SK-N-SH treated with all-trans-retinoic acid at 6 μM for 48 hours (cell line): ENCODE measurements at regions not wholly inside any gene's neighbourhood (a gene's known extent, or its start where the extent isn't known, plus 50 kb on each side); places are given as distances from the start of the nearest gene placed in this dataset.
"Not testable (repeated sequence)": the region's sequence is repeated elsewhere in the genome, so short reads cannot be mapped to it uniquely, and the experiment has no call there.

ENCODE experiments used
- ATAC-seq: fragments of 200-7000 bp; cut with Tn5 transposase; 3 replicates; pipeline ENCODE4 v1.9.1; 2020; ENCODE audit warnings: mild to moderate bottlenecking, moderate library complexity
- ARNTL ChIP-seq: fragments of 450-650 bp; formaldehyde crosslinking; IDR thresholded peaks from 2 replicates; pipeline ENCODE4 v1.5.0; 2020; ENCODE audit warnings: low read depth, mild to moderate bottlenecking, moderate library complexity, borderline replicate concordance
- BACH2 ChIP-seq: fragments of 250-450 bp; sonication (Bioruptor Pico); IDR thresholded peaks from 2 replicates; pipeline ENCODE4 v1.9.0; 2021; ENCODE audit warnings: mild to moderate bottlenecking, borderline replicate concordance
- CSDC2 ChIP-seq: fragments of 250-450 bp; sonication (Bioruptor Pico); IDR thresholded peaks from 2 replicates; pipeline ENCODE4 v1.5.0; 2020; ENCODE audit warnings: mild to moderate bottlenecking, moderate library complexity
- ESRRG ChIP-seq: fragments of 250-450 bp; sonication (Bioruptor Pico); IDR thresholded peaks from 2 replicates; pipeline ENCODE4 v1.6.1; 2021; ENCODE audit warnings: mild to moderate bottlenecking
- GLIS3 ChIP-seq: fragments of 250-450 bp; sonication (Bioruptor Pico); IDR thresholded peaks from 2 replicates; pipeline ENCODE4 v1.5.0; 2020; ENCODE audit warnings: mild to moderate bottlenecking, moderate library complexity
- ISL1 ChIP-seq: fragments of 250-450 bp; sonication (Bioruptor Pico); IDR thresholded peaks from 2 replicates; pipeline ENCODE4 v2.1.2; 2022; ENCODE audit warnings: mild to moderate bottlenecking, moderate library complexity
- OSR1 ChIP-seq: fragments of 250-450 bp; sonication (Bioruptor Pico); IDR thresholded peaks from 2 replicates; pipeline ENCODE4 v1.8.0; 2022; ENCODE audit warnings: moderate library complexity, mild to moderate bottlenecking, inconsistent platforms
- PPARA ChIP-seq: fragments of 250-450 bp; sonication (Bioruptor Pico); IDR thresholded peaks from 2 replicates; pipeline ENCODE4 v1.5.0; 2020; ENCODE audit warnings: mild to moderate bottlenecking, borderline replicate concordance
- RARB ChIP-seq: fragments of 250-450 bp; sonication (Bioruptor Pico); IDR thresholded peaks from 2 replicates; pipeline ENCODE4 v1.8.0; 2021; ENCODE audit warnings: mild to moderate bottlenecking, moderate library complexity
- SNAI2 ChIP-seq: fragments of 250-450 bp; sonication (Bioruptor Pico); IDR thresholded peaks from 2 replicates; pipeline ENCODE4 v1.5.0; 2020; ENCODE audit warnings: mild to moderate bottlenecking, moderate library complexity
- TCF4 ChIP-seq: fragments of 250-450 bp; sonication (Bioruptor Pico); IDR thresholded peaks from 2 replicates; pipeline ENCODE4 v1.8.0; 2021; ENCODE audit warnings: mild to moderate bottlenecking, moderate library complexity, borderline replicate concordance
- ZC3H10 ChIP-seq: fragments of 250-450 bp; sonication (Bioruptor Pico); IDR thresholded peaks from 2 replicates; pipeline ENCODE4 v1.5.1; 2021; ENCODE audit warnings: mild to moderate bottlenecking, moderate library complexity
- ZFP3 ChIP-seq: fragments of 250-450 bp; sonication (Bioruptor Pico); IDR thresholded peaks from 2 replicates; pipeline ENCODE4 v1.5.0; 2020; ENCODE audit warnings: mild to moderate bottlenecking, moderate library complexity
- ZFP30 ChIP-seq: fragments of 450-650 bp; formaldehyde crosslinking; IDR thresholded peaks from 2 replicates; pipeline ENCODE4 v1.5.0; 2022; ENCODE audit warnings: mild to moderate bottlenecking, moderate library complexity
- ZNF8 ChIP-seq: fragments of 450-650 bp; formaldehyde crosslinking; IDR thresholded peaks from 2 replicates; pipeline ENCODE4 v1.5.0; 2020; ENCODE audit warnings: mild to moderate bottlenecking, moderate library complexity
- TF ChIP-seq, protein P1 (sequence below): fragments of 250-450 bp; sonication (Bioruptor Pico); IDR thresholded peaks from 2 replicates; pipeline ENCODE4 v1.5.1; 2021; ENCODE audit warnings: mild to moderate bottlenecking, moderate library complexity
- TF ChIP-seq, protein P2 (sequence below): fragments of 250-450 bp; sonication (Bioruptor Pico); IDR thresholded peaks from 2 replicates; pipeline ENCODE4 v1.8.0; 2021; ENCODE audit warnings: low read depth, mild to moderate bottlenecking, moderate library complexity, borderline replicate concordance
- TF ChIP-seq, protein P3 (sequence below): fragments of 250-450 bp; sonication (Bioruptor Pico); IDR thresholded peaks from 2 replicates; pipeline ENCODE4 v1.8.0; 2020; ENCODE audit warnings: mild to moderate bottlenecking, moderate library complexity, borderline replicate concordance
- TF ChIP-seq, protein P4 (sequence below): fragments of 250-450 bp; sonication (Bioruptor Pico); IDR thresholded peaks from 2 replicates; pipeline ENCODE4 v1.5.0; 2020; ENCODE audit warnings: mild to moderate bottlenecking, moderate library complexity
- TF ChIP-seq, protein P5 (sequence below): fragments of 250-450 bp; sonication (Bioruptor Pico); IDR thresholded peaks from 2 replicates; pipeline ENCODE4 v1.5.1; 2020; ENCODE audit warnings: low read depth, mild to moderate bottlenecking, moderate library complexity

DNA sequence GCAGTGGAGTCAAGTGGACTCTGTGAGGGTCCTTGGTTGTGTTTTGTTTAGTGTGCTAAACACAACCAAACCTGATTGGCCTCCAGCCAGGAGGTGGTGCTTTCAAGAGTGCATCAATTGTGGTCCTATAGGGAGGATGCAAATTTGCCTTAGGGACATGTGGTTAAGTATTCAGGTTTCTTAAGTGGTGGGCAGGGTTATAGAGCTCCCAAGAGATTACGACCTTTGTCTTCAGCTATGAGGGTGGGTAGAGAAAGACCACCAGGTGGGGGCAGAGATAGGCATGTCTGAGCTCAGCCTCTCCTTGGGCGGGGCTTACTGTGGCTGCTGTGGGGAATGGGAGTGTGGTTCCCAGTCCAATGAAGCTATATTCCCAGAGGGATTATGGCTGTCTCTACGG lies 186.6 kb downstream of the SQOR start:
- ATAC-seq: no peak
- TF ChIP-seq GLIS3 (CRISPR knock-in tag) (no peak), ZC3H10 (CRISPR knock-in tag) (no peak), PPARA (CRISPR knock-in tag) (no peak), TCF4 (CRISPR knock-in tag) (no peak), ESRRG (CRISPR knock-in tag) (no peak), CSDC2 (CRISPR knock-in tag) (no peak), RARB (CRISPR knock-in tag) (no peak), SNAI2 (CRISPR knock-in tag) (no peak), OSR1 (CRISPR knock-in tag) (no peak)
- TF ChIP-seq, protein P1, sequence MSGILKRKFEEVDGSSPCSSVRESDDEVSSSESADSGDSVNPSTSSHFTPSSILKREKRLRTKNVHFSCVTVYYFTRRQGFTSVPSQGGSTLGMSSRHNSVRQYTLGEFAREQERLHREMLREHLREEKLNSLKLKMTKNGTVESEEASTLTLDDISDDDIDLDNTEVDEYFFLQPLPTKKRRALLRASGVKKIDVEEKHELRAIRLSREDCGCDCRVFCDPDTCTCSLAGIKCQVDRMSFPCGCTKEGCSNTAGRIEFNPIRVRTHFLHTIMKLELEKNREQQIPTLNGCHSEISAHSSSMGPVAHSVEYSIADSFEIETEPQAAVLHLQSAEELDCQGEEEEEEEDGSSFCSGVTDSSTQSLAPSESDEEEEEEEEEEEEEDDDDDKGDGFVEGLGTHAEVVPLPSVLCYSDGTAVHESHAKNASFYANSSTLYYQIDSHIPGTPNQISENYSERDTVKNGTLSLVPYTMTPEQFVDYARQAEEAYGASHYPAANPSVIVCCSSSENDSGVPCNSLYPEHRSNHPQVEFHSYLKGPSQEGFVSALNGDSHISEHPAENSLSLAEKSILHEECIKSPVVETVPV (CRISPR knock-in tag): no peak
- TF ChIP-seq, protein P2, sequence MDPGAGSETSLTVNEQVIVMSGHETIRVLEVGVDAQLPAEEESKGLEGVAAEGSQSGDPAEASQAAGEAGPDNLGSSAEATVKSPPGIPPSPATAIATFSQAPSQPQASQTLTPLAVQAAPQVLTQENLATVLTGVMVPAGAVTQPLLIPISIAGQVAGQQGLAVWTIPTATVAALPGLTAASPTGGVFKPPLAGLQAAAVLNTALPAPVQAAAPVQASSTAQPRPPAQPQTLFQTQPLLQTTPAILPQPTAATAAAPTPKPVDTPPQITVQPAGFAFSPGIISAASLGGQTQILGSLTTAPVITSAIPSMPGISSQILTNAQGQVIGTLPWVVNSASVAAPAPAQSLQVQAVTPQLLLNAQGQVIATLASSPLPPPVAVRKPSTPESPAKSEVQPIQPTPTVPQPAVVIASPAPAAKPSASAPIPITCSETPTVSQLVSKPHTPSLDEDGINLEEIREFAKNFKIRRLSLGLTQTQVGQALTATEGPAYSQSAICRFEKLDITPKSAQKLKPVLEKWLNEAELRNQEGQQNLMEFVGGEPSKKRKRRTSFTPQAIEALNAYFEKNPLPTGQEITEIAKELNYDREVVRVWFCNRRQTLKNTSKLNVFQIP (CRISPR knock-in tag): no peak
- TF ChIP-seq, protein P3, sequence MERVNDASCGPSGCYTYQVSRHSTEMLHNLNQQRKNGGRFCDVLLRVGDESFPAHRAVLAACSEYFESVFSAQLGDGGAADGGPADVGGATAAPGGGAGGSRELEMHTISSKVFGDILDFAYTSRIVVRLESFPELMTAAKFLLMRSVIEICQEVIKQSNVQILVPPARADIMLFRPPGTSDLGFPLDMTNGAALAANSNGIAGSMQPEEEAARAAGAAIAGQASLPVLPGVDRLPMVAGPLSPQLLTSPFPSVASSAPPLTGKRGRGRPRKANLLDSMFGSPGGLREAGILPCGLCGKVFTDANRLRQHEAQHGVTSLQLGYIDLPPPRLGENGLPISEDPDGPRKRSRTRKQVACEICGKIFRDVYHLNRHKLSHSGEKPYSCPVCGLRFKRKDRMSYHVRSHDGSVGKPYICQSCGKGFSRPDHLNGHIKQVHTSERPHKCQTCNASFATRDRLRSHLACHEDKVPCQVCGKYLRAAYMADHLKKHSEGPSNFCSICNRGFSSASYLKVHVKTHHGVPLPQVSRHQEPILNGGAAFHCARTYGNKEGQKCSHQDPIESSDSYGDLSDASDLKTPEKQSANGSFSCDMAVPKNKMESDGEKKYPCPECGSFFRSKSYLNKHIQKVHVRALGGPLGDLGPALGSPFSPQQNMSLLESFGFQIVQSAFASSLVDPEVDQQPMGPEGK: no peak

DNA sequence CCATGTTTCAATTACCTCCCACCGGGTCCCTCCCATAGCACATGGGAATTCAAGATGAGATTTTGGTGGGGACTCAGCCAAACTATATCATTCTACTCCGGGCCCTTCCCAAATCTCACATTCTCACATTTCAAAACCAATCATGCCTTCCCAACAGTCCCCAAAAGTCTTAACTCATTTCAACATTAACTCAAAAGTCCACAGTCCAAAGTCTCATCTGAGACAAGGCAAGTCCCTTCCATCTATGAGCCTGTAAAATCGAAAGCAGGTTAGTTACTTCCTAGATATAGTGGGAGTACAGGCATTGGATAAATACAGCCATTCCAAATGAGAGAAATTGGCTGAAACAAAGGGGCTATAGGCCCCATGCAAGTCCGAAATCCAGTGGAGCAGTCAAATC lies 188.1 kb downstream of the SQOR start:
- not testable (repeated sequence) for ATAC-seq

DNA sequence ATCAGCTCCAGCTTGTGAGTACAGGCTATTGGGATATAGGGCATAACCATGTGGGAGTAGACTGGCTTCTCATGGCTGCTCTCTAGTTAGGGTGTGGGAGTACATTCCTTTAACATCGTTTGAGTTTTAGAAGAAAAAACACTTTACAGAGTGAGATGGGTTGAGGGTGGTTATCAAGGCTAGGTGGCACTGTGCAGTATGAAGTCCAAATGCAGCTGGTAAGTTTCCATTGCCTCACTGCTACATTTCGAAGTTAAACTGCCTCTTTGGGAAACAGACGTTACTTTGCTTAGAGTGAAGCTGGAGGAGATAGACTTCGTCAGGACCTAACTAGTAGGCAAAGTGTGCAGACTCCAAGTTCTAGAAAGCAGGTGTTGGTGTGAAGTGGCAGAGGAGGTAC lies 192.4 kb downstream of the SQOR start:
- no peak for TF ChIP-seq CSDC2 (CRISPR knock-in tag)
- TF ChIP-seq, protein P4, sequence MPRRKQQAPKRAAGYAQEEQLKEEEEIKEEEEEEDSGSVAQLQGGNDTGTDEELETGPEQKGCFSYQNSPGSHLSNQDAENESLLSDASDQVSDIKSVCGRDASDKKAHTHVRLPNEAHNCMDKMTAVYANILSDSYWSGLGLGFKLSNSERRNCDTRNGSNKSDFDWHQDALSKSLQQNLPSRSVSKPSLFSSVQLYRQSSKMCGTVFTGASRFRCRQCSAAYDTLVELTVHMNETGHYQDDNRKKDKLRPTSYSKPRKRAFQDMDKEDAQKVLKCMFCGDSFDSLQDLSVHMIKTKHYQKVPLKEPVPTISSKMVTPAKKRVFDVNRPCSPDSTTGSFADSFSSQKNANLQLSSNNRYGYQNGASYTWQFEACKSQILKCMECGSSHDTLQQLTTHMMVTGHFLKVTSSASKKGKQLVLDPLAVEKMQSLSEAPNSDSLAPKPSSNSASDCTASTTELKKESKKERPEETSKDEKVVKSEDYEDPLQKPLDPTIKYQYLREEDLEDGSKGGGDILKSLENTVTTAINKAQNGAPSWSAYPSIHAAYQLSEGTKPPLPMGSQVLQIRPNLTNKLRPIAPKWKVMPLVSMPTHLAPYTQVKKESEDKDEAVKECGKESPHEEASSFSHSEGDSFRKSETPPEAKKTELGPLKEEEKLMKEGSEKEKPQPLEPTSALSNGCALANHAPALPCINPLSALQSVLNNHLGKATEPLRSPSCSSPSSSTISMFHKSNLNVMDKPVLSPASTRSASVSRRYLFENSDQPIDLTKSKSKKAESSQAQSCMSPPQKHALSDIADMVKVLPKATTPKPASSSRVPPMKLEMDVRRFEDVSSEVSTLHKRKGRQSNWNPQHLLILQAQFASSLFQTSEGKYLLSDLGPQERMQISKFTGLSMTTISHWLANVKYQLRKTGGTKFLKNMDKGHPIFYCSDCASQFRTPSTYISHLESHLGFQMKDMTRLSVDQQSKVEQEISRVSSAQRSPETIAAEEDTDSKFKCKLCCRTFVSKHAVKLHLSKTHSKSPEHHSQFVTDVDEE (CRISPR knock-in tag): no peak
- TF ChIP-seq, protein P3: no peak
- no peak for TF ChIP-seq ISL1
- no peak for TF ChIP-seq ARNTL (CRISPR knock-in tag)
- TF ChIP-seq, all 23 proteins: peak for 0
- ATAC-seq: no peak

DNA sequence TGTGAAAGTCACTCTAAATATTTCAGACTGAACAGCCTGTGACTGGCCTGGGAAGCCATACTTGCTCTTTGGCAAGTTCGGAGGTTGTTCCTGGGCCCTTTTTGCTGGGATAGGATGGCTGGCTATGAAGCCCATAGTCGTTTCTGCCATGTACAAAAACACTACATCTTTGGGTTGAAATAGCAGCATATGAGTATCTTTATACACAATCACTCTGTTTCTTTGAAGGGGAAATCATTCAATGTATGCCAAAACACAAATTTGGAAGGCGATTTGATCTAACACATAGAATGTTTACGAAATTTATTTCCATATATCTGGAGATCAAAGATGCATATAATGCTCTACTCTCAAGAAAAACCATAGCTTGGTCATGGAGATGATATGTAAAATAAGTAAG lies 192.9 kb downstream of the SQOR start:
- no peak for ATAC-seq
- TF ChIP-seq ZNF8 (CRISPR knock-in tag) (no peak), ARNTL (CRISPR knock-in tag) (no peak), ZFP3 (no peak), ESRRG (CRISPR knock-in tag) (no peak), BACH2 (CRISPR knock-in tag) (no peak), TCF4 (CRISPR knock-in tag) (no peak), SNAI2 (CRISPR knock-in tag) (no peak), GLIS3 (CRISPR knock-in tag) (no peak), PPARA (CRISPR knock-in tag) (no peak), ZC3H10 (CRISPR knock-in tag) (no peak), CSDC2 (CRISPR knock-in tag) (no peak), ZFP30 (CRISPR knock-in tag) (no peak)
- TF ChIP-seq, protein P4 (CRISPR knock-in tag): no peak
- TF ChIP-seq, protein P2 (CRISPR knock-in tag): no peak
- TF ChIP-seq, protein P5, sequence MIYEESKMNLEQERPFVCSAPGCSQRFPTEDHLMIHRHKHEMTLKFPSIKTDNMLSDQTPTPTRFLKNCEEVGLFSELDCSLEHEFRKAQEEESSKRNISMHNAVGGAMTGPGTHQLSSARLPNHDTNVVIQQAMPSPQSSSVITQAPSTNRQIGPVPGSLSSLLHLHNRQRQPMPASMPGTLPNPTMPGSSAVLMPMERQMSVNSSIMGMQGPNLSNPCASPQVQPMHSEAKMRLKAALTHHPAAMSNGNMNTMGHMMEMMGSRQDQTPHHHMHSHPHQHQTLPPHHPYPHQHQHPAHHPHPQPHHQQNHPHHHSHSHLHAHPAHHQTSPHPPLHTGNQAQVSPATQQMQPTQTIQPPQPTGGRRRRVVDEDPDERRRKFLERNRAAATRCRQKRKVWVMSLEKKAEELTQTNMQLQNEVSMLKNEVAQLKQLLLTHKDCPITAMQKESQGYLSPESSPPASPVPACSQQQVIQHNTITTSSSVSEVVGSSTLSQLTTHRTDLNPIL: no peak
